NCI-H774 (cell line): ENCODE measurements at regions not wholly inside any gene's neighbourhood (a gene's known extent, or its start where the extent isn't known, plus 50 kb on each side); places are given as distances from the start of the nearest gene placed in this dataset.

Experiments
- DNase-seq: peaks from one replicate; lab custom pipeline; 2025; lab: John Stamatoyannopoulos, UW

DNA sequence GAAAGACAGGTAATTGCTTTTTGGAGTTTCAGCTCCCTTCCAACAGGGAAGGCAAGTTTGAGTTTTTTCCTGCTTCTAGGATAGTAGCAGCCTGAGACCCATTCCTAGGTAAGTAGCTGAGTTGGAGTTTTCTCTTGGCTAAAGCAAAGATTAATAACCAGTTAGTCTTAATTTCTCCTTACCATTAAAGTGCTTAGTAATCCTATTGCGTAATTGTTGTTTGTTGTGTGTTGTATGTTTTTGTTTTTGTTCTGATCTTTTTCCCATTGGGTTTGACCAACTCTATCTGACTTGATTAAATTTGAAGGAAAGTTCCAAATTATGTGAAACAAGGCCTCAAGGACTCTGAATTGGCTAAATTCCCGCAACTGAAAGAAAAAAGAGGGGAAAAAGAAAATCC, 83.5 kb downstream of the TBX22 start:
- DNase-seq: no peak

DNA sequence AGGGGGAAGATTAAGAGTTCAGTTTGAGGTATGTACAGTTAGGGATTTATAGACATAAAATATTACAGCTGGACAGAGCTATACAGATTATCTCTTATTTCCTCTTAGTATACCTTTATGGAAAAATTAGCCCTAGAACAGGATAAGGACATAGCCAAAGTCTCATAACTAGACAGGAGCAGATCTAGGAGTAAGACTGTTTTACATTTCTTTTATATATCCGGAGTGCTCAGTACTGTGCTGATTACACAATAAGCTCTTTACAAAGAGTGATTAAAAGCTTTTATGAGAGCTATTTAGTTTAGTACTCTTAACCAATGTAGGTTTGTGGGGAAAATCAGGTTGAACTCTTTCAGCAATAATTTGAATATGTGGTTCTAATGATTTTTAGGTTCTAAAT, 105.8 kb downstream of the TBX22 start:
- DNase-seq: no peak

DNA sequence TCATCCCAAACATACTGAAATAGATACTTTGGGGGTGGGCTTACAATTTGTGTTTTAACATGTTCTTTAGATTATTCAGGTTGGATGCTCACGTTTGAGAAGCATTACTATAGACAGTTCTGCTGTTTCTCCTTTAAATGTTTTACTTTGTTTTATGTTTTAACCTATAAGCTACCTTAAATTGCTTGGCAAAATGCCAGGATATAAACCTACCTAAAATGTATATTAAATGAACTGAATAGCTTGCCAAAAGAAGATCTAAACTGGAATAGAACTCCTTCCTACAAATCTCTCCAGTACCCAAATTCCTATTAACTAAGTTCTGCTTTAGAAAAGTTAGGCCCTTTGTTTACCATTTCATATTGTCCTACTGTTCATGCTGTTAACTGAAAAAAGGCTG, 124.4 kb downstream of the TBX22 start:
- no peak for DNase-seq

DNA sequence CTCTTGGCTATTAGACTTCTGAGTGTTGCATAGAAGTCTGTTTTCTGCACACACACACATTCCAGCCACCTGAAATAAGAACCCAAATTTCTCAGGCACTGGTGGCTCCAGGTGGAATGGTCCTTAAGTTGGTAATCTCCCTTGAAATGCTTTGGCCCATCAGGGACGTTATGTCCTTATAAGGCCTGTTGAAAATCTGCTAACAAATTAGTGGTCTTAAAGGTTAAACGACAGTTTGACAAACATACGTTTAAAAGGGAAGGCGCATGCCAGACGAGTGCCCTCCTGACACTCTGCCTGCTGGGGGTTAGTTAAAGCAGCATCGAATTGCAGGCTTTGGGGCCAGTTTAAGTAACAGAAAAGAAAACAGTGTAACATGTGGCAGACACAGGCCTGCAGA, 125.0 kb downstream of the TBX22 start:
- DNase-seq: no peak

- no peak for DNase-seq
Measured at GRCh38 chrX:80170581-80170980, 156.0 kb downstream of the TBX22 start.

DNA sequence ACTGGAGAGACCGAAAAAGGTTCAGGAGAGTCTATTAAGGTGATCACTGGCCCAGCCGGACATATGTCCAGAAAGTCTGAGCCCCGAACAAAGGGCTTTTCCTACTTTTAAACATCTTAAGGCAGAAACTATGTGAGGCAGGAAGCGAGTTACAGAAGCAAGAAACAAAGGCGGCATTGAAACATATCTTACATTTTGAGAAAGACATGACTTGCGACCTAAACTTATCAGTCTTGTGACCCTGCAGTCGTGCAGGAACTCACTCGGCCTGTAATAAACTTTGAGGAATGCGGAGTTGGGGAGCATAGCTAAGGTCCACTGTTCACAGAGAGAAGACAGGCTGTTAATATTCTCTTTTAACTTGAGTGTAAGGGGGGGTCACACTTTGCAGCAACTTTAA, 158.7 kb downstream of the TBX22 start:
- no peak for DNase-seq

DNA sequence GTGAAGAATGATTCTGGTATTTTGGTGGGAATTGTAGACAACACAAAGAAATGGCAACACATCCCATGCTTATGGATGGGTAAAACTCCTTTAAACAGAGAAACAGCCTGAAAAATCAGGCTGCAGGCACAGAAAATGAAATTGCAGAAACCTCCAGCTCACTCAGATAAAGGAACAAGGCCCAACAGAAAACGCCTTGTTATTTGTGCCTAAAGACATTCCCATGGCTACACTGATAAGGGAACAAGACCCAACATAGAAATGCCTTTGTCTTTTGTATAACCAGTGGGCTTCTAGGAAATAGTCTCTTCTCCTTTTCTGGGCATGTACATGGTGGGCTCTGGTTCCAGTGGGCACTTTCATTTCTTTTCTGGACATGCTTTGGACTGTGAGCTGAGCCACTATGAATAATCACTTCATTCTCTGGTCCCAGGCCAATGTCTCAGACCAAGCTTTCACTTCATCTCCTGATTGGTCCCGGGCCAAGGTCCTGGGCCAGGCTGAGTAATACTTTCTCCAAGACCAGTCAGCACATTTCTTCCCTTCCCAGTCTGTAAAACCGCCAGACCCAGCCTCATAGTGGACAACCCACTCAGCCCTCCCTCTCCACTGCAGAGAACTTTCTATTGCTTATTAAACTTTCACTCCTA, 160.5 kb downstream of the TBX22 start:
- DNase-seq: no peak

DNA sequence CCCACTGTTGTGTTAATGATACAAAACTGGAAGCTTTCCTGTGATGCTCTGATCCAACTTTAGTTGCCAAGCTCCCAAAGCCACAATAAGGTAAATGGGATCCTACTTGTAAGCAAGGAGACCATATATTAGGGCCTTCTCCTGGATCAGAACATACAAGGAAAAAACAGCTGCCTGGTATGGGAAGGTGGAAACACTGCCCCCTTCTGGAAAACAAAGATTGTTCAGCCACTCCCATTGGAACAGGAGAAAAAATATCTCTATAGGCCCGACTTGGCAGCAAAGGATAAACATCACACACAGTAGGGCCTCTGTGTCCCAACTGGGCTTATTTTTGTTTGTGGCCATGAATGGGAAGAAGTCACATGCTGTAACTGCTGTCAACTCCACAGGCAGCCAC, 166.5 kb downstream of the TBX22 start:
- DNase-seq: no peak

DNA sequence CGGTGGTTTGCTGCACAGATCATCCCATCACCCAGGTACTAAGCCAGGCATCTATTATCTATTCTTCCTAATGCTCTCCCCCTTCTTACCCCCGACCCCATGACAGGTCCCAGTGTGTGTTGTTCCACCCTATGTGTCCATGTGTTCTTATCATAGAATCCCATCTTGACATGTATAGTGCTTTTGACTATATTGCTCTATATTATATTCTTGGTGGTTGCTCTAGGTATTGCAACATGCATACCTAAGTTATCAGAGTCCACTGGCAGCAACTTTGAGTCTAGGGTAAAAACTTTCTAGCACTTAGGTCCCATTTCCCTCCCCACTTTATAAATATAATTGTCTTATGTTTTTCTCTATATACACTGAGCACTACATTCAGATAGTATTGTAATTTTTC, 170.3 kb downstream of the TBX22 start:
- DNase-seq: no peak

DNA sequence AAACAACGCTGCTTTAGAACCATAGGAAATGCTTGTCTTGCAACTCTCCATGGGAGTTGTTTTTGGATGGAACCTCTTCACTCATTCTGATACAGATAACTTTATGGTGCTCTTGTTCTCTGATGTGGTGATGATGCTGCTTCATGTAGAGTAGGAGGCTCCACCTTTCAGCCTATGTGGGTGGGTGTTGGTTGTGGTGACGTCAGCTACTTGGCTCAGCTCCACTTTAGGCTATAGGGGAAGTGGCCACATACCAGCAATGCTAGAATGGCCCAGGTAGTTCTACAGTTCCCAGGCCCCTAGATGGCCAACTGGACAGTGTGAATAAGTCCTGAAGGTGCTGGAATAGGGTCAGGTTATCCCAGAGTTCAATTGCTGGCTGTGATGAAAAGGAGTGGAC, 192.1 kb downstream of the TBX22 start:
- no peak for DNase-seq

GRCh38 chrX:80207327-80207726, 192.8 kb downstream of the TBX22 start:
- DNase-seq: no peak

- DNase-seq: no peak
Measured at GRCh38 chrX:80216086-80216485, 201.5 kb downstream of the TBX22 start.

- no peak for DNase-seq
Measured at GRCh38 chrX:80223982-80224579, 196.2 kb upstream of the TENT5D start.

- DNase-seq: no peak
Measured at GRCh38 chrX:80229626-80230025, 190.6 kb upstream of the TENT5D start.

DNA sequence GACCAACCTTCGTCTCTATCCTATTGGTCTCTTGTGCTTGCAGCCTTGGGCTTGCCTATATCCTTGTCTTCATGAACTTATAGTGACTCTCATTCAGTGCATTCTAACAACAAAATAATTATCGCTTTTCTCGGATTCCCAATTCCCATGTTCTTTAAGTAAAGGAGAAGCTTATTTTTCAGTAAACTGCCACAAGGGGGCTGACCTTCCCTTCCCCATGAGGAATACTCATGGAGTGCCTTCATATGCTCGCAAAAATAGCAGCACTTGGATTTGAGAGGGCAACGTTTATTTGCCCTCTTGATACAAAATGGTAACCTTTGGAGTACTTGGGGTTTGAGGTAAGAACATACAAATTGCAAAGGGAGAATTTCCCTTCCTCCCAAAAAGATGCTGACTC, 183.2 kb upstream of the TENT5D start:
- no peak for DNase-seq

- no peak for DNase-seq
Measured at GRCh38 chrX:80246271-80246670, 174.0 kb upstream of the TENT5D start.

- no peak for DNase-seq
Measured at GRCh38 chrX:80266287-80266686, 154.0 kb upstream of the TENT5D start.

DNA sequence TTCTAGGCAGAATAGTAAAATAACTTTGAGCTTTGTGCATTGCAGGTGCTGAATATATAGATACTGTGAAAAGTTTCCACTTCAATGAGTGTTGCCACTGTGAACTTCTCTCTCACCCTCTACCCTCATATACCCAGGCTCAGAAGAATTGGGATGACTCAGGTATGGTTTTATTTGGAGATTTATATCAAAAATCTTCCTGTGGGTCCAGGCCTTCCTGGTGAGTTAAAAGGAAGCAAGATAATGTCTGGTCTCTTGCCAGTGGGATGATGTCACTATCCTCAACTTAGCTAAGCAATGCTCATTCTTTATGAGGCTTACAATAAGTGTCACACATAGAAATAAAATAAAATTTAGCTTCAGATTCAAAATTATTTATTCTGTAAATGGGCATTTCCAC, 153.3 kb upstream of the TENT5D start:
- DNase-seq: no peak

DNA sequence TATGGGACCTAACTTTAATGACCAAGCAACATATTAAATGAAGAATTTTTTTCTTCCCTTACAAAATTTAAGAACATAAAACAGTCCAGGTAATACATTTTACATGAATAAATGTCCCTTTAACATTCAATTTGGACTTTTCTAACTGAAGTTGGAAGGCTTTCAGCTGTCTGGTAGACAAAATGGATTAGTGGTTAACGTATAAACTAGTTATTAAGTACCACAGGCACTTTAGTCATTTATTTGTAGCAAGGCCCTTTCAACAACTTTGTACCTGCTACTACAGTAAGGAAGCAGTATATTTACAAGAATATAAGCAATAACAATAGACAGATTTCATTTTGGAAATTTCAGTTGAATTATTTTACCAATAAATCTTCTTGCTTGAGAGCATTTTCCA, 152.5 kb upstream of the TENT5D start:
- no peak for DNase-seq

- DNase-seq: no peak
Measured at GRCh38 chrX:80282535-80282934, 137.7 kb upstream of the TENT5D start.

DNA sequence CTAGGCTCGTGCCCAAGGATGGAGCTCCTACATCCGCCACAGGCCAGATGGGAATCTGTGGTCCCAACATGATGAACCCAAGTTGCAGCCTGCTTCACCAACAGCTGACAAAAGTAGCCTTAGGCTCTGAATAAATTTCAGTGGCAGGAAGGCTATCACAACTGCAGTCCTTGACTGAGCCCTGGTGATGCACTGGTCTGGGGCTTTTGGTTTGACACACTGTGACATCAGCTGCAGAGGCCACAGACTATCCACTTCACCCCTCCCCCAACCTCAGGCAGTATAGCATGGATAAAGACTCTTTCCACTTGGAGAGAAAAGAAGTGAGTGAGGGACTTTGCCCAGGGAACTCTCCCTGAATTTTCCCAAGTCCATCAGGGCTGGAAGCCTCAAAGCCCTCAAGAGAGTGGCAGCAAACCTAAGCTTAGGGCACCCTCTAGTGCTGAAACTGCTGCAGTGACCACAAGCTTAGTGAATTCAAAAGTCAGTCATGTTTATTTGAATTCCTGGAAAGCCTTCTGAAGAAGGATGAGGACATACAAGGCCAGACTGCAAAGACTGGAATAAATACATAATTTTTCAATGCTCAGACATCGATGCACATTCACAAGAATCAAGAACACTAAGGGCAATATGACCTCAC, 135.0 kb upstream of the TENT5D start:
- peak; percentile 2 for DNase-seq

GRCh38 chrX:80290834-80291233, 129.4 kb upstream of the TENT5D start:
- DNase-seq: no peak

- no peak for DNase-seq
Measured at GRCh38 chrX:80293354-80293753, 126.9 kb upstream of the TENT5D start.

DNA sequence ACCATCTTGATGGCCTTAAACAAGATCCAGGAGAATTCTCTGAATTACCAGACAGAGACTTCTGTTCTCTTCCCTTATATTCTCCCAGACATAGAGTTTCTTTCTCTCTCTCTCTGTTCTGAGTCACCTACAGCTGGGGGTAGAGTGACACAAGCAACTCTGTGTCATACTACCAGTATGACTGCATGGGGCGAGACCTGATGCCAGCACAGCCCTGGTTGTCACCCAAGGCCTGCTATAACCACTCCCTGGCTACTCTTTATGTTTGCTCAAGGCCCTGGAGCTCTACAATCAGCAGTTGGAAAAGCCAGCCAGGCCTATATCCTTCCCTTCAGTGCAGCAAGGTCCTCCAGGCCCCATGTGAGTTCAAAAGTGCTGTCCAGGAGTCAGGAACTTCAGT, 114.2 kb upstream of the TENT5D start:
- no peak for DNase-seq
